ENCODE measurements at regions not wholly inside any gene's neighbourhood (a gene's known extent, or its start where the extent isn't known, plus 50 kb on each side); places are given as distances from the start of the nearest gene placed in this dataset.

DNA sequence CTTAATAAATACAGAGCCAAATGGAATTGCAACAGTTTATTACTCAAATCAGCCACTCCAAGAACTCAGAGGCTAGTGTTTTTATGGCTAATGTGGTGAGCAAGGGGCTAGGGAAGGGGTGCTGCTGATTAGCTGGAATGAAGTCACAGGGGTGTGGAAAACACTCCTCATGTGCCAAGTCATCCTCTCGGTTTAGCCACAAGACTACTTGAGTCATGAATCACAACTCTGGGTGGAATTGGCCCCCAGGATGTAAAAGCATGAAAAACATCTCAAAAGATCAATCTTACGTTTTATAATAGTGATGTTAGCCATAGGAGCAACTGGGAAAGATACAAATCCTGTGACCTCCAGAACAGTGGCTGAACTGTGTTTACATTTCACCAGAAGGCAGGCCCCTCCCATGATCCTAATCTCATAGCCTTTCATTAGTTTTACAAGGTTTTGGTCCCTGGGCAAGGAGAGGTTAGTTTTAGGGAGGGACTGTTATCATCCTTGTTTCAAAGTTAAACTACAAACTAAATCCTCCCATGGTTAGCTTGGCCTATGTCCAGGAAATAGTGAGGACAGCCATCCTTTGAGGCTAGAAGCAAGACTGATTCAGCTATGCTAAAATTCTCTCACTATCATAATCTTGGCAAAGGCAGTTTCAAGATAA, 2020.1 kb upstream of the PCDH20 start:
- DNase-seq: no peak

DNA sequence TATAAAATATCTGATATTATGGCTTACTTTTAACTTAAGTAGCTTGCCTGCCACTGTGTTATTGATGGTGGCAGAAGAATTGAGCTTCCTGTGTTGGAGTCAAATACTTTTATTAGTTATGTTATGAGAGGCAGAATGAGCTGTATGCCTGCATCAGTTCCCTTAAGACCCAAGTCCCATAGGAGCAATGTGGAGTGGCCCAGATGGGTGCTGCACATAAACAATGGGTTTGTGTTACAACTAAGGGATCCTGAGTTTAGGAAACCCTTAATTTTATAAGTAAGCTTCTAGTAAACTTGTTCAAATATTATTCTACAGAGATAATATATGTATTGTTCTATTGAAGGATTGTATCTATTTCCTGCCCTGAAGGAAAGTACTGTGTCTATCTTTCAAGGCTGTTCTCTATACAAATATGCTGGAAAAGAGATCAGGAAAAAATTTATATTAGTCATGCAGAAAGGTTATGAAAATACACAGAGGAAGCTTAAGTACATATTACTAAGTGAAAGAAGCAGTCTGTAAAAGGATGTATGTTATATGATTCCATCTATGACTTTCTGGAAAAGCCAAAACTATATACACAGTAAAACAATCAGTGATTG, 2018.0 kb upstream of the PCDH20 start:
- DNase-seq: no peak

DNA sequence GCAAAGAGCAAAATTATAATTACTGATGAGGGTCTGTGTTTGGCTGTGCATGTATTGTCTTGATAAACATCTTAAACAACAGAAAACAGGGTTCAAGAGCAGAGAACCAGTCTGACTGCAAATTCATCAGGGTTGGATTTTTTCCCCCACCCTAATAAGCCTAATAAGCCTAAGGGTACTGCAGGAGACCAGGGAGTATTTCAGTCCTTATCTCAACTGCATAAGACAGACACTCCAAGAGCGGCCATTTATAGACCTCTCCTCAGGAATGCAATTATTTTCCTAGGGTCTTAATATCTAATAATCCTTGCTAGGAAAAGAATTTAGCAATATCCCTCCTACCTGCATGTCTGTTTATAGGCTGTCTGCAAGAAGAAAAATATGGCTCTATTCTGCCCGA, 2011.5 kb upstream of the PCDH20 start:
- no peak for DNase-seq

DNA sequence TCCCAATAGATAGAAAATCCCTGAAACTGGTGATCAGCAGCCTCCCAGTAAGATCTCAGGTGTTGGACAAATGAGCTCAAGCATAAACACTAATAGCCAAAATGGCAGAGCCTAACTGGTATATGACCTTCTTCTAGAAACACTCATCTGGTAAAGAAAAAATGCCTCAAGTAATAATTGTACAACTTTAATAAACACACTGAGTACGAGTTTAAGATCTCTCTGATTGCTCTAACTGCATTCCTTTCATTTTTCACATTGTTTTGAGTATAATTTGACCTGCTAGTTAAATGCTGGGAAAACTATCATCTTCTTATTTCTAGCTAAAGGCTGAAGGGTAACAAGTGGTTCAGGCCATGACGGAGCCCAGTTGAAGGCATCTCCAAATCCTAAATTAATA, 2009.5 kb upstream of the PCDH20 start:
- no peak for DNase-seq

DNA sequence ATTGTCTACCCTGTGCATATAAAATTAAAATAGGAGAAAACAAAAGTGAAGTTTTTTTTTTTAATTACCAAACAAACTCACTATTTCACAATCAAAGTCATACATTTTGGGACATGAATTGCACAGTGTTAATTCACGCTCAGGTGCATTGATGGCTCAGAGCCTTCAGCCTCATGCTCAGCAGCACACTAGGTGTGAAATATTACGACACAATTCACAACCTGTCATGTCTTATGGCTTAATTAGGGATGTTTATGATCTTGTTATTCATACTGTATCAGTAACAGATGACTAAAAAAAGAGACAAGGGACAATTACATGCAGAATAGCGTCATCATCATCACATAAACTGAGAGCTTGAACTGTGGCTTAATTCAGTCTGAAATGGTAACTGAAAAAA, 2005.5 kb upstream of the PCDH20 start:
- no peak for DNase-seq

DNA sequence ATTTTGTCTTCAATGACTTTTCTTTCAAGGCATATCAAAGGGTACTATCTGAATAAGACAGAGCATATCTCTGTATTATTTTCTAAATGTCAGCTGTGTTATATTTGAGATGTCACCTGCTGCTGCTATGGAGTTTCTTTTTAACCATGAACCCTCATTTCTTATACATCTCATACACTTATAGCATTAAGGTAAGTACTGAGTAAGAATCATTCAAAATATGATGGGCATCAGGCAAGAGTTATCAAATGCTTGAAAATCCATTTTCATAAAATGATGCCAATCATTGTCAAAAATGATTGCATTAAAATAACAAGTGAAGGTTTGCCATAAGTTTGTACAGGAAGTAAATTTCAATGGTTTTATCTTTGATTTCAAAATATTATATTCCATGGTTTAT, 2005.0 kb upstream of the PCDH20 start:
- no peak for DNase-seq

DNA sequence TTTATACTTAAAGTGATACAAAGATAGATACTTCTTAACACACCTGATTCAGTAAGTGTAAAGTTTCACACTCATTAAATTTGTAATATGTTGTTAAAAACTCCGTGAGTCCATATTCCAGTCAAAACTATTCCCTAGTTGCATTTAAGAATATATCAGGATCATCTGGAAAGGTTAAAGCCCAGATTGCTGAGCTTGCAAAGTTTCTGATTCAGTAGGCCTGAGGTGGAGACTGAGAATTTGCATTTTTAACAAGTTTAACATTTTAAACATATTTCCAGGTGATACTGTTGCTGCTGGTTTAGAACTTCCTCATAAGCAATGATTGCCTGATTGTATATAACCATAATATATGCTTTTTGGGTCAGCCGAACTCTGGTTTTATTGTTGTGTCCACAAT, 1998.6 kb upstream of the PCDH20 start:
- no peak for DNase-seq

DNA sequence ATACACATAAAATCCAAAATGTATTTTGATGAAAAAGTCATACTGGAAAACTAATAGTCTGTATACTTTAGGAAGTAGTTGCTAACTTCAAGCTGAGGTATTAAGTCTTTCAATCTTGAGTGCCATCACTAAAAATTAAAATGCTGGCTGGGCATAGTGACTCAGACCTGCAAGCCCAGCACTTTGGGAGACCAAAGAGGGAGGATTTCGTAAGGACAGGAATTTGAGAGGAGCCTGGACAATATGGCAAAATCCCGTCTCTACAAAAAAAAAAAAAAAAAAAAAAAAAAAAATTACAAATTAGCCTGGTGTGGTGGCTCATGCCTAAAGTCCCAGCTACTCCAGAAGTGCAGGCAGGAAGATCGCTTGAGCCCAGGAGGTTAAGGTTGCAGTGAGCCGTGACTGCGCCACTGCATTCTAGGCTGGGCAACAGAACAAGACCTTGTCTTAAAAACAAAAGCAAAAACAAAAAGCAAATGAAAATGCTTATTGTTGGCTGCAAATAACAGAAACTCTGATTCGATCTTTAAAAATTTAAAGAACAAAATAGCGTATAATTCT, 1994.2 kb upstream of the PCDH20 start:
- no peak for DNase-seq

DNA sequence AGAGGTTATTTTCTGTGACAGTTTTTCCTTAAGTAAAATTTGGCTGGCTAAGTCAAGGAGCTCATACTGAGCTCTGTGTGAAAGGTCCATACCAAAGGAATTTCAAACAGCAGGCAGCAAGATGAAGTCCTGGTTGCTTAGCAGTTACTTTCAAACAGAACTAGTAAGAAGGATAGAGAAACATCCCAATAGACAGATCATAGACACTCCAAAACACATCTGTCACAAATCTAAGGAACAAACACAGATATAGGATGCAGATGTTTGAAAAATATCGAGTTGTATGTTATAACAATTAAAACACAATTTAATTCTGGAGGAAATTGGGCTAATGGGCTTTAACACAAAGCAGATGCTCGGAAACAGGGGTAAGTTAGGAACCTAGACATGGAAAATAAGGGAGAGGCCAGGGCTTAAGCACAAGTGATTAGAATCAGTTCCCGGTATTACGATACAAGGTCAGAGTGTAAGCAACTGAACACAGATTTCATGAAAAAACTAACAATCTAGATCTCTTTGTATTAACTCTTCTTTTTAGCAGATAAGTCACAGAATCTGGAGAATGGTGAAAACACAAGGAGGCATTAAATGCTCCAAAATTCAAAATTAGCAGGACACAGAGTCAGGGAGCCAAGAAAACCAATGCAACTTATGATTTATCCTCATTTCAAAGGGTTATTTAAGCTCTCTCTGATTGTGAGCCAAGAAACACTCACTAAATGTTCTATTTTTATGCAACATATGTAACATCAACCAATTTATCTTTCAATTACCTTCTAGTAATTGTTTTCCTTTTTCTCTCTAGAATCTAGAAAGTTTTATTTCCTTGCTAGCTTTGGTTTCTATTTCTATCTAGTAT, 1992.9 kb upstream of the PCDH20 start:
- DNase-seq: no peak

DNA sequence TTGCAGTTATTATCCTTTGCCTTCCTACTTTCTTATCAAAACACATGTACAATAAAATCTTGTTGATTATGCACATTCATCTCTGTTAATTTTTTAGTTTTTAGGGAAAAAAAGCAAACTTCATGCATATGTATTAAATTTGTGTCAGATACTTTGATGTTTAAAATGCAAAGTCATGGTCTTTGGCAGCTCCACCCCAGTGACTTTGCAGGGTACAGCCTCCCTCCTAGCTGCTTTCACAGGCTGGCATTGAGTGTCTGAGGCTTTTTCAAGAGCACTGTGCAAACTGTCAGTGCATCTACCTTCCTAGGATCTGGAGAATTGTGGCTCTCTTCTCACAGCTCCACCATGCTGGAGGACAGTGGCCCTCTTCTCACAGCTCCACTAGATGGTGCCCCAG, 1988.1 kb upstream of the PCDH20 start:
- no peak for DNase-seq

DNA sequence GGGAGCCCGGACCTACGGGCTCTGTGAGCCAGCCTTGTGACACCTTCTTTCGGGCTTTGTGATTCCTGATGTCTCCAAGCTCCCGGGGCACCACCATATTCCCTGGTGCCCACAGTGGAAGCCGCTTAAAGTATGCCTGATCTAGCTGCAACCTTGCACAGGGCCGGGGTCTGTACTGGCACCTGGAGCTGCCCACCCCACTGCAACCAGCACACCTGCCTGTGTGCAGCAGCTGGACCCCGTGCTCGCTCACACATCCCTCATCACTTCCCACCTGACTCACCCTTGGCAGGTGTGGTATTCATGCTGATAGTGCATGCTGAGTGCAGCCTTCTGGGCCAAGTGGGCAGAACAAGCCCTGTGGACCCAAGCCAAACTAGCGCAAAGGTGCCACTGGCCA, 1981.1 kb upstream of the PCDH20 start:
- no peak for DNase-seq

DNA sequence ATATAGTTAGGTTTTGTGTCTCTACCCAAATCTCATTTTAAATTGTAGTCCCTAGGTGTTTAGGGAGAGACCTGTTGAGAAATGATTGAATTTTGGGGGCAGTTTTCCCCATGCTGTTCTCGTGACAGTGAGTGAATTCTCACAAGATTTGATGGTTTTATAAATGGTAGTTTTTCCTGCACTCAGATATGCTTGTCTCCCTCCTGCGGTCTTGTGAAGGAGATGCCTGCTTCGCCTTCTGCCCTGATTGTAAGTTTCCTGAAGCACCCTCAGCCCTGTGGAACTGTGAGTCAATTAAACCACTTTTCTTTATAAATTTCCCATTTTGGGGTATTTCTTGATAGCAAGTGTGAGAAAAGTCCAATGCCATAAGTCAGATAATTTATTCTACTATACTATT, 1977.5 kb upstream of the PCDH20 start:
- no peak for DNase-seq

DNA sequence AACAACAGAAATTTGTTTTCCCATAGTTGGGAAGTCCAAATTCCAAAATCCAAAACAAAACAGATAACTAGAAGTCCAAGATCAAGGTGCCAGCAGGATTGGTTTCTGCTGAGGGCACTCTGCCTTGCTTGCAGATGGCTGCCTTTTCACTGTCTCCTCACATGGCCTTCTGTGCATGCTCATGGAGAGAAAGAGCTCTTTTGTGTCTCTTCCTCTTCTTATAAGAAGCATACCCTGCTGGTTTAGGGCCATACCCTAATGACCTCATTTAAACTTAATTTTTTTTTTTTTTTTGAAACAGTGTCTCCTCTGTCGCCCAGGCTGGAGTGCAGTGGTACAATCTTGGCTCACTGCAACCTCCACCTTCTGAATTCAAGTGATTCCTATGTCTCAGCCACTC, 1974.1 kb upstream of the PCDH20 start:
- DNase-seq: no peak

DNA sequence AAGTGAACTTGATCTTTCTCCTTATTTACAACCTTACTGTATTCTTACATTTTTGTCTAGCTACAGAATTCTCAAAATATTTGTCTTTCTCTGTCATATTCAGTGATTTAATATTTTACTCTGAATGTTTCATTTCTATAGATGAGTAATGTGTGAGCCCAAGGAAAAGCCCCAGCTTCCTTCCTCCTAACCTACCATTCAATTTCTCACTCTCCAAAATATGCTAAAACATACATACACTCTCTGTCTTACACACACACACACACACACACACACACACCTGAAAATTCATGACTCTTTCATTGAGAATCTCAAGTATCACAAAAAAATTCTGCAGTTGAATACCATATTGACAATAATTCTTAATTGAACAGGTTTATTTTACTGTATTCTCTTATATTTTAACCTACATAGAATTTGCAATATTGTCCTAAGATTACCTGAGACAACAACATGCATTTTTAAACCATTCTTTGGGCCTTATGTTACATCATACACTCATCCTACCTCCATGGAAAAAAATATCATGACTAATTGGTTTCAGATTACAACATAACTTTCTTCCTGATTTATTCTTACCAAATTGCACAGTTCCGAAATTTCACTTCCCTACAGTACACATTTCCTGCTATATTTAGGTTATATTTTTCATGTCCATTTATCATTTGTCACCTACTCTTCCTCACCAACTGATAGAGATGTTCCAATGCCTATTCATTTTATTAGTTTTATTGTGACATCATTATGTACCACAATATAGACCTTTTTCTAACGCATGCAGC, 1965.6 kb upstream of the PCDH20 start:
- DNase-seq: no peak

DNA sequence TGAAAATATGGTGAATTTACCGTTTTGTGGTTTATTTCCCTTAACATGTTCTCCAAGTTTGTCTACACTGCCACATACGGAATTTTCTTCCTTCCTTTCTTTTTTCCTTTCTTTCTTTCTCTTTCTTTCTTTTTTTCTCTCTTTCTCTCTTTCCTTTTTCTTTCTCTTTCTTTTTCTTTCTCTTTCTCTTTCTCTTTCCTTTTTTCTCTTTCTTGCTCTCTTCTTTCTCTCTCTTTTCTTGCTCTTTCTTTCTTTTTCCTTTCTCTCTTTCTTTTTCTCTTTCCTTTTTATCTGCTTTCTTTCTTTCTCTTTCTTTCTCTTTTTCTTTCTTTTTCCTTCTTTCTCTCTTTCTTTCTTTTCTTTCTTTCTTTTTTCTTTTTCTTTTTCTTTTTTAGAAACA, 1962.3 kb upstream of the PCDH20 start:
- DNase-seq: no peak

DNA sequence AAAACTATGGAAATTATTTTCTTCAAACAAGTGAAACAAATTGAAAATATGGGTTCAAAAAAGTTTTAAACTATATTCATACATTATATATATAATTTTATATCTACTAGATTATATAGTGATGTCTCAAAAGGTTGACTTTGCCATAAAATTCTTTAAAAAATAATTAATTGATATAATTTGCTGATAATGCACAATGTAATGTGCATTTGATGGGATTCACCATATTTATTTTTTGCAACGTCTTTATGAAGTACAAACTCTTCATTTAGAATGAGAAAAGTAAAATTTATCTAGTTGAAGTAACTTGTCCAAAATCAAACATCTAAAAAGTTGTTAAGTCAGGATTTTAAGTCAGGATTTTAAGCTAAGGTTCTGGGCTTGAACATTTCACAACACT, 1954.5 kb upstream of the PCDH20 start:
- DNase-seq: no peak

DNA sequence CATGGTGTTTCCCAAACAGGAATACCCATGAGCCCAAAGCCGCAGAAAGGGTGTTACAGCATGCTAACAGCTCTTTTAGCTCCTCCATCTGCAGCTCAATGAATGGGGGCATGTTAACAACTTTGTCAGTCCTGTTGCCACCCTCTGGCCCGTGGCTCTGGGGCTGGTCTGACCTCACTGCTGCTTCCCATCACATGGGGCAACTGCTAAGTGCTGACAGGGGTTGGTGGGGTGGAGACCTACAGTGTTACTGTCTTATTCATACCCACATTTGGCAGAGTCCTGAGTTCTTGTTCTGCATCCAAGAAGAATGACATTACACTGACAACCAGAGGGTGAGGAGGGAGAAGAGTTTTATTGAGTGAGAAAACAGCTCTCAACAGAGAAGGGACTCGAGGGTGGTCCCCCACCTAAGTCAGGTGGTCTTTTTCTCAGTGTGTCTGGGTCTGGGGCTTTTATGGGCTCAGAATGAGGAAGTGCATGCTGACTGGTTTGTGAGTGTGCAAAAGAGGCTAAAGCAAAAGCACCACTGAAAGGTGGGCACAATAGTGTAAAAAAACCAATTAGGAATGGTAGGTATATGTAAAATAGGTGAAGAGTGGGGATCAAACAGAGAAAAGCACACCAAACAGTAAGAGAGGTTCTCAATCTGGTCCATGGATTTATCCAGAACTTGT, 1952.0 kb upstream of the PCDH20 start:
- no peak for DNase-seq

DNA sequence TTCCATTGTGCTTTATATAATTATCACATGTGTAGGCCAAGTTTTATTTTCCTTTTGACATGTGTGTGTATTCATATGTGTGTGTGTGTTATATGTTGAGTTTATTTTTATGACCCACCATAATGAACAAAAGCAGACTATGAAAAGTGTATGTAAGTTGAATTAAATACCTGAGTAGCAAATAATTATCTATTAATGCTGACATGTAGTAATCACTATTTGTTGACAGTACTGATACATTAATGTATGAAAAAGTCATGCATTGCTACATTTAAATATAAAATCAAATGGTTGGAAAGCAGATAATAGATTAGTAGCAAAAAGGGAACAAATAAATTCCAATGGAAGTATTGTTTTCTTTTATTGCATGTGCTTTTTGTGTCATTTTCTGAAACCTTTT, 1948.5 kb upstream of the PCDH20 start:
- DNase-seq: no peak

DNA sequence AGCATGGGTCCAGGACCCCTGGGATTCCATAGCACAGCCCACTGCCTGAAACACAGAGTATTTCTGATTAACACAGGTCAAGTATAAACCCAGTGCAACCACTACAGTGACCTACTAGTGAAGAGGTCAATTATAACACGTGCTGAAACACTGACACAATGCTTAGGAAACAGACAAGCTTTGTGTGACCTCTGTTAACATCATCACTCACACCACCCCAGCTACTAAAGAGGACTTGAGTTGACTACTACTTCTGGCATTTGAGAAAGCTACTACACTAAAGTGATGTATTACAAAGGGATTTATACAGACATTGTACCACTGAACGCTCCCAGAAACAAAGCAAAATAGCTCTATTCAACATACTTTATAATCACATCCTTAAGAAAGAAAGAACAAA, 1935.9 kb upstream of the PCDH20 start:
- DNase-seq: no peak

DNA sequence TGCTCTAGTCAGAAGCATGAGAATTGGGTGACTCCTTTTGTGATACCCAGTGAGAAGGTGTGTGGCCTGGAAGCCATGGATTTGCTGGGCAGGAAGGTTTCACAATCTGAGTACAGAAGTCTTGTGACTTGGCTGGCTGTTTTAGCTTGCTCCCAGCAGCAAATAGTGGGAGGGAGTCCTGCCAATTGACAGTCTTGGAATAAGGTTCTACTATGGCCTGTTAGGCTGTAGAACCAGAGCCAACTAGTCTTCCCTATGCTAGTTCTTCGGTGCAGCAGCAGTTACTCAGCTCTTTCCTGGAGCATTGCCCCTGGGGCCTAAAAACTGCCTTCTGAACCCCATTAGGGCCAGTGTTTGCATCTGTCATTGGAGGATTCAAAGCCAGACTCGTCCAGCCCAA, 1935.4 kb upstream of the PCDH20 start:
- no peak for DNase-seq

DNA sequence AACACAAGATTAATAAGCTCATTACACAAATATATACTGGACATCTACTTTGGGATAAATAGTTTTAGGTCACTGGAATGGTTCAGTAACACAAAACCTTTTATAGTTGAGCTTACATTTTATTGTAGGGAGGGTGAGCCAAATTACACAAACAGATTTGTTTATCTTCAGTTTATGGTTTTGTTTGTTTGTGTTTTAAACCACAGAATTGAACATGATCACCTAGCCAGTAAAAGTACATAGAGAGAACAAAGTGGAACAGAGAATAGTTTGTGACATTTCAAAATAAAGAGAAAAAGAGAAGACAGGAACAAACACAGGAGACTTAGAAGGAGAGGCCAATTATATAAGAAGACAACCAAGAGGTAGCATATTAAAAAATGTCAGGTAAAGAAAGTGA, 1930.2 kb upstream of the PCDH20 start:
- no peak for DNase-seq

DNA sequence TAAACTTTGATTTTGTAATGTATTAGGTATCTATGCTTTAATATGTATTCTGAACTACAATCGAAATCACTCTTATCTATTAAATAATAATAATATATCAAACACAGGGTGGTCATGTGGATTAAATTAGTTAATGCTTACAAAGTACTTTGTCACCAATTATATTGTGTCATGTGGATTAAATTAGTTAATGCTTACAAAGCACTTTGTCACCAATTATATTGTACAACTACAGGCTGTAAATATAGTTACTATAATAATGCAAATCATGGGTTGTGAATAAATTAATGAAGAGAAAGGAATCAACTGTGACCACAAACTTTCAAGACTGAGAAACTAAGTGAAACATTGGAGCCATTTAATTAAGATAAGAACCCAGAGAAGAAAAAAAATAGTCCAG, 1929.1 kb upstream of the PCDH20 start:
- no peak for DNase-seq

DNA sequence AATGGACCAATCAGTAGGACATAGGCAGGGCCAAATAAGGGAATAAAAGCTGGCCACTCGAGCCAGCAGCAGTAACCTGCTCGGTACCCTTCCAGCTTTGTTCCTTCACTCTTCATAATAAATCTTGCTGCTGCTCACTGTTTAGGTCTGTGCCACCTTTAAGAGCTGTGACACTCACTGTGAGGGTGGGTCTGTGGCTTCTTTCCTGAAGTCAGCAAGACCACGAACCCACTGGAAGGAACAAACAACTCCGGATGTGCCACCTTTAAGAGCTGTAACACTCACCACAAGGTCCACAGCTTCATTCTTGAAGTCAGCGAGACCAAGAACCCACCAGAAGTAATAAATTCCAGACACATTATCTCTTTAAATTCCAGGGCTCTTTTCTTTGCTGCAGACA, 1922.3 kb upstream of the PCDH20 start:
- no peak for DNase-seq
